ENCODE measurements at regions not wholly inside any gene's neighbourhood (a gene's known extent, or its start where the extent isn't known, plus 50 kb on each side); places are given as distances from the start of the nearest gene placed in this dataset.

- TF ChIP-seq CHD7 (IDR thresholded peaks at IDR 0.05; ENCODE audit: insufficient replicate concordance, low read length) = no peak
- no peak for TF ChIP-seq FOSL1 (IDR thresholded peaks at IDR 0.05; ENCODE audit: insufficient read depth, low read depth, low read length)
- no peak for TF ChIP-seq EGR1 (IDR thresholded peaks at IDR 0.05; ENCODE audit: borderline replicate concordance, low read depth, low read length)
- no peak for TF ChIP-seq EZH2 (IDR thresholded peaks at IDR 0.05; ENCODE audit: low read depth, low read length, severe bottlenecking)
- no peak for TF ChIP-seq SIX5 (IDR thresholded peaks at IDR 0.05; ENCODE audit: low read depth, low read length)
- TF ChIP-seq GTF2F1 (IDR thresholded peaks at IDR 0.05; ENCODE audit: borderline replicate concordance, low read depth, low read length) = no peak
- TF ChIP-seq ASH2L (IDR thresholded peaks at IDR 0.05; ENCODE audit: low read length) = no peak
- no peak for TF ChIP-seq PHF8 (conservative IDR thresholded peaks at IDR 0.05; ENCODE audit: low read depth, low read length)
Observed at GRCh38 chr13:104567114-104567513, 1500.9 kb upstream of the SLC10A2 start (continued).
